ENCODE measurements at regions not wholly inside any gene's neighbourhood (a gene's known extent, or its start where the extent isn't known, plus 50 kb on each side); places are given as distances from the start of the nearest gene placed in this dataset.

DNA sequence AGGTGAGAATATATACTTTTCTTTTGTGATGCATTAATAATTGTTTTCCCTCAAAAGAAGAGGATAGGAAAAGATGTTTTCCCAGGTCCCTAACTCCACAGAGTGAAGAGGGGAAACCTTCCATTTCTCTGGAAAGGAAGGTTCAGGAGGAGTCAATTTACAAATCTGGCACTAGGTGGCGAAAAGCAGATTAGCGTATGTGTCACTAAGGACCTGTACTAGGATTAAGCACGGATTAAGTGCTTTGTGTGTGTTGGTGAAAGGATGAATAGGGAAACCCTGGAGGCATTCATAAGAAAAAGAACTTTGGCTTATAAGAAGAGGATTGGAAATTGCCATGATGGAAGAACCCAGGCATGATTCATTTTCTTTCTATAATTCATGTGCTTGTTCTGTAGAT, 410.1 kb upstream of the PLXNA2 start:
- Histone ChIP-seq H3K4me1 (replicated peaks; ENCODE audit: insufficient read depth) (no peaks in the 10 kb centered on the region), H3K9me2 (ENCODE audit: insufficient read depth) (no peaks in the 10 kb centered on the region), H3K4me3 (no peak overlapping the region), H3K27ac (no peak overlapping the region), H3K4me2 (no peak overlapping the region), H3K27me3 (ENCODE audit: insufficient read depth, low read depth) (peaks cover 12% of the 10 kb centered on the region; the same call in 1 of the 2 replicates), H3K79me2 (ENCODE audit: low read depth) (no peaks in the 10 kb centered on the region), H4K20me1 (ENCODE audit: insufficient read depth) (no peaks in the 10 kb centered on the region), H3K36me3 (ENCODE audit: low read depth) (no peaks in the 10 kb centered on the region), H3K9me3 (ENCODE audit: insufficient read depth, low read depth) (no peaks in the 10 kb centered on the region), H2AFZ (no peak overlapping the region), H3F3A (ENCODE audit: insufficient read depth, low read depth) (no peaks in the 10 kb centered on the region)
- ChIA-PET CTCF (no interaction called here), POLR2A (ENCODE audit: unreplicated experiment) (no interaction called here)
- BruUV-seq (replicated peaks), result no TSS peak
- TF ChIP-seq, protein P1, sequence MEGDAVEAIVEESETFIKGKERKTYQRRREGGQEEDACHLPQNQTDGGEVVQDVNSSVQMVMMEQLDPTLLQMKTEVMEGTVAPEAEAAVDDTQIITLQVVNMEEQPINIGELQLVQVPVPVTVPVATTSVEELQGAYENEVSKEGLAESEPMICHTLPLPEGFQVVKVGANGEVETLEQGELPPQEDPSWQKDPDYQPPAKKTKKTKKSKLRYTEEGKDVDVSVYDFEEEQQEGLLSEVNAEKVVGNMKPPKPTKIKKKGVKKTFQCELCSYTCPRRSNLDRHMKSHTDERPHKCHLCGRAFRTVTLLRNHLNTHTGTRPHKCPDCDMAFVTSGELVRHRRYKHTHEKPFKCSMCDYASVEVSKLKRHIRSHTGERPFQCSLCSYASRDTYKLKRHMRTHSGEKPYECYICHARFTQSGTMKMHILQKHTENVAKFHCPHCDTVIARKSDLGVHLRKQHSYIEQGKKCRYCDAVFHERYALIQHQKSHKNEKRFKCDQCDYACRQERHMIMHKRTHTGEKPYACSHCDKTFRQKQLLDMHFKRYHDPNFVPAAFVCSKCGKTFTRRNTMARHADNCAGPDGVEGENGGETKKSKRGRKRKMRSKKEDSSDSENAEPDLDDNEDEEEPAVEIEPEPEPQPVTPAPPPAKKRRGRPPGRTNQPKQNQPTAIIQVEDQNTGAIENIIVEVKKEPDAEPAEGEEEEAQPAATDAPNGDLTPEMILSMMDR (conservative IDR thresholded peaks at IDR 0.05), result no peak; the same call in 1 of the 2 replicates
- TF ChIP-seq EZH2 (IDR thresholded peaks at IDR 0.05; ENCODE audit: low read depth), result no peak
- no peak for DNase-seq
- intact Hi-C loops (cut with micrococcal nuclease; ENCODE audit: unreplicated experiment), result loop anchor here (5.0 kb wide), 3 partner anchors 553 to 913 kb away; no protein-coding TSS in a partner anchor

DNA sequence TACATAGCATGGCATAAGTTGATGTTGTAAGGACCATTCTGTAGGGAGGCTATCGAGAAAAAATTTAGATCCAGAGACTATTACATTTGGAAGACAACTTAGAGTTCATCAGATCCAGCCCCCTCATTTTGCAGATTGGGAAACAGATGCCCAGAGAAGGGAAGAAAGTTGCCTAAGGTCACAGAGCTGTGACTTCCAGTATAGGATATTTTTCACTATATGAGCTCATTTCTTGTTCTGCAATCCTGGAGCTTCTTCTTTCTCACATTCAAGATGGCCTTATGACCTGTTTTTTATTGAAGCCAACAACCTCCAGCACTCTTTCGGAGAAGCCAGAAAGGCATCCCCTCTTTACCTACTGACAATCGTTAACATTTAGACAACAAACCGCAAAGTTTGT, 421.8 kb upstream of the PLXNA2 start:
- Histone ChIP-seq H3K9me3 (ENCODE audit: insufficient read depth, low read depth) (no peaks in the 10 kb centered on the region), H3K9me2 (ENCODE audit: insufficient read depth) (no peaks in the 10 kb centered on the region), H3K4me2 (no peak overlapping the region), H3K4me3 (no peak overlapping the region), H3K4me1 (replicated peaks; ENCODE audit: insufficient read depth) (no peaks in the 10 kb centered on the region), H2AFZ (no peak overlapping the region), H4K20me1 (ENCODE audit: insufficient read depth) (no peaks in the 10 kb centered on the region), H3K36me3 (ENCODE audit: low read depth) (no peaks in the 10 kb centered on the region), H3K79me2 (ENCODE audit: low read depth) (no peaks in the 10 kb centered on the region), H3K27me3 (ENCODE audit: insufficient read depth, low read depth) (peaks cover 24% of the 10 kb centered on the region), H3K27ac (no peak overlapping the region), H3F3A (ENCODE audit: insufficient read depth, low read depth) (no peaks in the 10 kb centered on the region)
- no TSS peak for BruUV-seq (replicated peaks)
- ChIA-PET CTCF (no interaction called here), POLR2A (ENCODE audit: unreplicated experiment) (no interaction called here)
- DNase-seq, result no peak
- TF ChIP-seq, protein P1 (conservative IDR thresholded peaks at IDR 0.05), result no peak
- TF ChIP-seq EZH2 (IDR thresholded peaks at IDR 0.05; ENCODE audit: low read depth), result no peak
- intact Hi-C loops (cut with micrococcal nuclease; ENCODE audit: unreplicated experiment), result no loop called here

DNA sequence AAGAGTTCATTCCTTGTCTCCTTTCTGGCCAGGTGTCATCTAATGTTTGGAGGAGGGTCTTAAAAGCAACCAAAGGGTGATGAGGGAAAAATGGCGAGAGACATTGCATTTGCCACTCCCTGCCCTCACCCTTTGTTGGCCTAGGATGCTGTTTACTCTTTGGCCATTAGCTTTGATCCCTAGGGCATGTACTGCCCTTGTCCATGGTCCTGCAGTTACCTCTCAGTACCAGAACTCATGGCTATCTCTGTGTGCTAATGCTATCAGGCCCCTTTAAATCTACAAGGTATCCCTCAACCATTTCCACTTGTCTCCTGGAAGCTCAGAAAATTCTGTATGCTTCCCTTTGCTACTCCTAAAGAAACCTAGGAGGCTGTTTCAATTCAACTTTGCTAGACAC, 424.8 kb upstream of the PLXNA2 start:
- TF ChIP-seq, protein P1 (conservative IDR thresholded peaks at IDR 0.05), result no peak
- TF ChIP-seq EZH2 (IDR thresholded peaks at IDR 0.05; ENCODE audit: low read depth), result no peak
- no TSS peak for BruUV-seq (replicated peaks)
- H3K27ac ChIP-seq, result no peak overlapping the region
- no peaks in the 10 kb centered on the region for H3F3A ChIP-seq (ENCODE audit: insufficient read depth, low read depth)
- H3K27me3 ChIP-seq (ENCODE audit: insufficient read depth, low read depth), result peaks cover 10% of the 10 kb centered on the region
- no peaks in the 10 kb centered on the region for H3K9me3 ChIP-seq (ENCODE audit: insufficient read depth, low read depth)
- POLR2A ChIA-PET (ENCODE audit: unreplicated experiment), result no interaction called here
- no peak overlapping the region for H2AFZ ChIP-seq
- H3K4me1 ChIP-seq (replicated peaks; ENCODE audit: insufficient read depth), result no peaks in the 10 kb centered on the region
- no peaks in the 10 kb centered on the region for H4K20me1 ChIP-seq (ENCODE audit: insufficient read depth)
- no peaks in the 10 kb centered on the region for H3K79me2 ChIP-seq (ENCODE audit: low read depth)
- no peaks in the 10 kb centered on the region for H3K36me3 ChIP-seq (ENCODE audit: low read depth)
- CTCF ChIA-PET, result interaction anchor here (0.6 kb wide), 1 partner anchor 12 kb away, joined by 9 read pairs; no protein-coding TSS in a partner anchor
- no peaks in the 10 kb centered on the region for H3K9me2 ChIP-seq (ENCODE audit: insufficient read depth)
- intact Hi-C loops (cut with micrococcal nuclease; ENCODE audit: unreplicated experiment), result no loop called here
- DNase-seq, result no peak
- no peak overlapping the region for H3K4me2 ChIP-seq
- no peak overlapping the region for H3K4me3 ChIP-seq

Measured in PC-9 (cell line).